HepG2 (cell line): ENCODE measurements at regions not wholly inside any gene's neighbourhood (a gene's known extent, or its start where the extent isn't known, plus 50 kb on each side); places are given as distances from the start of the nearest gene placed in this dataset.

ENCODE experiments used
- BCL6 ChIP-seq: IDR thresholded peaks from 2 replicates; pipeline ENCODE4 v1.6.1; 2016; ENCODE audit warnings: missing genetic modification reagents, missing compliant biosample characterization
- CREBL2 ChIP-seq: sonication (generic); formaldehyde crosslinking; IDR thresholded peaks from 2 replicates; pipeline ENCODE4 v1.8.1; 2023; ENCODE audit warnings: missing genetic modification reagents, mild to moderate bottlenecking, borderline replicate concordance
- E2F1 ChIP-seq: sonication (generic); formaldehyde crosslinking; IDR thresholded peaks from 2 replicates; pipeline ENCODE4 v1.5.0; 2020; ENCODE audit warnings: missing genetic modification reagents
- FIP1L1 ChIP-seq: fragments of 200-400 bp; formaldehyde crosslinking; IDR thresholded peaks from 2 replicates; pipeline ENCODE4 v1.6.1; 2018; ENCODE audit warnings: low read depth, mild to moderate bottlenecking, low read length, moderate library complexity, borderline replicate concordance; ENCODE audit not compliant: insufficient read depth
- MLX ChIP-seq: IDR thresholded peaks from 2 replicates; pipeline ENCODE4 v1.6.1; 2016
- NR2F6 ChIP-seq, 2 experiments: IDR thresholded peaks; 2 replicates each; pipeline ENCODE4 v1.6.1; 2016; ENCODE audit warnings: antibody characterized with exemption in 1 of 2, mild to moderate bottlenecking in 1 of 2
- PRDM10 ChIP-seq: sonication (generic); formaldehyde crosslinking; IDR thresholded peaks from 2 replicates; pipeline ENCODE4 v1.4.0; 2020; ENCODE audit warnings: low read depth, missing genetic modification reagents
- SOX5 ChIP-seq: IDR thresholded peaks from 2 replicates; pipeline ENCODE4 v1.6.1; 2016; ENCODE audit warnings: borderline replicate concordance
- ZMYM4 ChIP-seq: sonication (generic); formaldehyde crosslinking; IDR thresholded peaks from 2 replicates; pipeline ENCODE4 v1.8.1; 2023; ENCODE audit warnings: mild to moderate bottlenecking, missing genetic modification reagents
- ZNF205 ChIP-seq: IDR thresholded peaks from 2 replicates; pipeline ENCODE4 v1.6.1; 2018; ENCODE audit warnings: missing biosample characterization, missing genetic modification reagents
- ZNF512B ChIP-seq: sonication (generic); formaldehyde crosslinking; IDR thresholded peaks from 2 replicates; pipeline ENCODE4 v1.5.1; 2020; ENCODE audit warnings: missing genetic modification reagents, mild to moderate bottlenecking, borderline replicate concordance

GRCh38 chr2:175372704-175373701, 191.5 kb upstream of the ATP5MC3 start (continued):
- TF ChIP-seq MLX (CRISPR knock-in tag) (no peak), SOX5 (peak; percentile 84), PRDM10 (CRISPR knock-in tag) (no peak), ZNF205 (CRISPR knock-in tag) (no peak), ZMYM4 (CRISPR knock-in tag) (peak; percentile 60), NR2F6 (IDR thresholded peaks at IDR 0.05) (peak; percentile 9; the same call in 1 of the 2 replicates), NR2F6 (CRISPR knock-in tag; IDR thresholded peaks at IDR 0.05) (no peak), BCL6 (peak; percentile 47), E2F1 (CRISPR knock-in tag) (no peak), ZNF512B (no peak), FIP1L1 (no peak), CREBL2 (CRISPR knock-in tag) (no peak)
